GM21528 (cell line): ENCODE measurements at regions not wholly inside any gene's neighbourhood (a gene's known extent, or its start where the extent isn't known, plus 50 kb on each side); places are given as distances from the start of the nearest gene placed in this dataset.
"Not testable (repeated sequence)": the region's sequence is repeated elsewhere in the genome, so short reads cannot be mapped to it uniquely, and the experiment has no call there.

Experiments
- ATAC-seq: cut with Tn5 transposase; IDR thresholded peaks from one replicate; pipeline ENCODE4 v1.9.1; 2021; ENCODE audit warnings: mild to moderate bottlenecking, moderate library complexity; ENCODE audit not compliant: unreplicated experiment, low FRiP score

- ATAC-seq: no peak
Measured at GRCh38 chr3:8327739-8328138, 173.9 kb upstream of the LMCD1 start.

GRCh38 chr3:8328967-8329366 is 172.7 kb upstream of the LMCD1 start:
- ATAC-seq: no peak

GRCh38 chr3:8329598-8329997 is 172.0 kb upstream of the LMCD1 start:
- ATAC-seq: no peak

GRCh38 chr3:8336456-8336855 is 165.2 kb upstream of the LMCD1 start:
- ATAC-seq: no peak

- ATAC-seq: no peak
Measured at GRCh38 chr3:8338424-8338823, 163.2 kb upstream of the LMCD1 start.

GRCh38 chr3:8341821-8342247 is 159.8 kb upstream of the LMCD1 start:
- ATAC-seq: no peak

- no peak for ATAC-seq
Measured at GRCh38 chr3:8343058-8343457, 158.6 kb upstream of the LMCD1 start.

- ATAC-seq: no peak
Measured at GRCh38 chr3:8345398-8345797, 156.2 kb upstream of the LMCD1 start.

- no peak for ATAC-seq
Measured at GRCh38 chr3:8348076-8348475, 153.5 kb upstream of the LMCD1 start.

GRCh38 chr3:8352475-8352874 is 149.1 kb upstream of the LMCD1 start:
- no peak for ATAC-seq

- no peak for ATAC-seq
Measured at GRCh38 chr3:8353364-8353763, 148.3 kb upstream of the LMCD1 start.

- no peak for ATAC-seq
Measured at GRCh38 chr3:8355346-8355745, 146.3 kb upstream of the LMCD1 start.

- ATAC-seq: not testable (repeated sequence)
Measured at GRCh38 chr3:8356066-8356465, 145.6 kb upstream of the LMCD1 start.

GRCh38 chr3:8357859-8358258 is 143.8 kb upstream of the LMCD1 start:
- ATAC-seq: no peak

- ATAC-seq: no peak
Measured at GRCh38 chr3:8359133-8359532, 142.5 kb upstream of the LMCD1 start.

GRCh38 chr3:8363200-8363599 is 138.4 kb upstream of the LMCD1 start:
- no peak for ATAC-seq

GRCh38 chr3:8365541-8365940 is 136.1 kb upstream of the LMCD1 start:
- ATAC-seq: no peak

- no peak for ATAC-seq
Measured at GRCh38 chr3:8366219-8366810, 135.3 kb upstream of the LMCD1 start.

GRCh38 chr3:8368598-8368997 is 133.0 kb upstream of the LMCD1 start:
- no peak for ATAC-seq

- ATAC-seq: no peak
Measured at GRCh38 chr3:8369638-8370037, 132.0 kb upstream of the LMCD1 start.

GRCh38 chr3:8371085-8371551 is 130.5 kb upstream of the LMCD1 start:
- ATAC-seq: no peak

- ATAC-seq: no peak
Measured at GRCh38 chr3:8371960-8372463, 129.6 kb upstream of the LMCD1 start.
